Activated T-cell treated with anti-CD3 and anti-CD28 coated beads, Interleukin-2, amount 50 U/mL, for 24 hours (primary cell): ENCODE measurements at regions not wholly inside any gene's neighbourhood (a gene's known extent, or its start where the extent isn't known, plus 50 kb on each side); places are given as distances from the start of the nearest gene placed in this dataset.

Experiments
- DNase-seq: peaks from one replicate; pipeline ENCODE4 v3.0.0-alpha.2; 2020
- H3K27ac Mint-ChIP-seq: 2 replicates; pipeline ENCODE4 v1.8.0; 2020; ENCODE audit warnings: mild to moderate bottlenecking, mixed read lengths
- H3K27me3 Mint-ChIP-seq: 2 replicates; pipeline ENCODE4 v1.8.0; 2020; ENCODE audit warnings: mixed read lengths
- H3K36me3 Mint-ChIP-seq: 2 replicates; pipeline ENCODE4 v1.8.0; 2020; ENCODE audit warnings: low read depth, mixed read lengths
- H3K4me1 Mint-ChIP-seq: 2 replicates; pipeline ENCODE4 v1.8.0; 2020; ENCODE audit warnings: low read depth, mixed read lengths
- H3K4me3 Mint-ChIP-seq: 2 replicates; pipeline ENCODE4 v1.8.0; 2020; ENCODE audit warnings: mild to moderate bottlenecking, moderate library complexity, mixed read lengths
- H3K9me3 Mint-ChIP-seq: 2 replicates; pipeline ENCODE4 v1.8.0; 2020; ENCODE audit warnings: mixed read lengths

DNA sequence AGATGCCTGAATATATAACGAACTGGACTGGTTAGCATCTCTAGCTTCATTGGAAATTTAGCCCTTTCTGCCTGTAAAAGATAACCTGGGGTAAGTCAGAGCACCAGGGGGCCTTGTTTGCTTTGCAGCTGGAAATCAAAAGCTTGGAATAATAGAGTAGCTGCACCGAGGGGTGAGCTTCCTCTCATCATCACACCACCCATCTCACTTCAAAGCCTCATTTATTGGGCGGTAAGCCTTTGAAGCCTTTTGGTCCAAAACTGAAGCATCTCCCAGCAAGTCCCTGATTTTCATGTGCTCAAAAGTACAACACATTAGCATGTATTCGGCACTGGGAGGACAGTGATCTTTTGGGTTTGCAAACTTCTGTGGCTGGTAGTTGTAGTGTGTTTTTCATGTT, 405.1 kb downstream of the FOXO1 start:
- Mint-ChIP-seq H3K27me3 (no peaks in the 10 kb centered on the region), H3K4me3 (no peak overlapping the region), H3K36me3 (no peaks in the 10 kb centered on the region), H3K4me1 (peaks cover 8% of the 10 kb centered on the region), H3K9me3 (no peaks in the 10 kb centered on the region), H3K27ac (no peak overlapping the region)
- no peak for DNase-seq

GRCh38 chr13:40261947-40262346, 404.5 kb downstream of the FOXO1 start:
- no peaks in the 10 kb centered on the region for H3K36me3 Mint-ChIP-seq
- H3K4me3 Mint-ChIP-seq: no peak overlapping the region
- H3K9me3 Mint-ChIP-seq: no peaks in the 10 kb centered on the region
- H3K27ac Mint-ChIP-seq: no peak overlapping the region
- peaks cover 8% of the 10 kb centered on the region for H3K4me1 Mint-ChIP-seq
- no peaks in the 10 kb centered on the region for H3K27me3 Mint-ChIP-seq
- DNase-seq: no peak

DNA sequence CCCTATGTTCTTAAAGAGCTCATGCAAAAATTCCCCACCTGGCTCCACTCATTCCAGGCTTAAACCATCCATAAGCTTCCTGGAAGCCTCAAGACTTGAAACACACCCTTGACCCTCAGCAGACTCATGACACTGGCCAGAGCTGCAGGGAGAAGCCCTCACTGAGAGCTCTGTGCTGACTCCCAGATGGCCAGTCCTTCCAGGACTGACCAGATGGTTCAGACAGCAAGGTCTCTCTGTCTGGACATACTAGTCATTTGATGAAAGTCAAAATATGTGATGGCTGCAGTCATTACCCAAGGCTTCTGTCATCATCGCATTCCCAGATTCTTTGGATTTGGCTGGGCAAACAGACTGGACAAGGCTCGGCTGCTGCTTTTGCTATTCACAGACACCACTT, 397.4 kb downstream of the FOXO1 start:
- no peak overlapping the region for H3K4me3 Mint-ChIP-seq
- DNase-seq: no peak
- H3K4me1 Mint-ChIP-seq: peaks cover 37% of the 10 kb centered on the region
- no peak overlapping the region for H3K27ac Mint-ChIP-seq
- no peaks in the 10 kb centered on the region for H3K36me3 Mint-ChIP-seq
- no peaks in the 10 kb centered on the region for H3K27me3 Mint-ChIP-seq
- H3K9me3 Mint-ChIP-seq: no peaks in the 10 kb centered on the region

- Mint-ChIP-seq H3K4me1 (peaks cover 37% of the 10 kb centered on the region), H3K9me3 (no peaks in the 10 kb centered on the region), H3K36me3 (no peaks in the 10 kb centered on the region), H3K27ac (no peak overlapping the region), H3K27me3 (no peaks in the 10 kb centered on the region), H3K4me3 (no peak overlapping the region)
- no peak for DNase-seq
Measured at GRCh38 chr13:40270726-40271125, 395.7 kb downstream of the FOXO1 start.

GRCh38 chr13:40271271-40271885, 395.1 kb downstream of the FOXO1 start:
- Mint-ChIP-seq H3K4me1 (peaks cover 37% of the 10 kb centered on the region), H3K4me3 (no peak overlapping the region), H3K27me3 (no peaks in the 10 kb centered on the region), H3K36me3 (no peaks in the 10 kb centered on the region), H3K27ac (peak overlapping the region; percentile 16), H3K9me3 (no peaks in the 10 kb centered on the region)
- no peak for DNase-seq

GRCh38 chr13:40271931-40272775, 394.3 kb downstream of the FOXO1 start:
- Mint-ChIP-seq H3K4me3 (no peak overlapping the region), H3K36me3 (no peaks in the 10 kb centered on the region), H3K27me3 (no peaks in the 10 kb centered on the region), H3K27ac (peak overlapping the region; percentile 82), H3K4me1 (peaks cover 37% of the 10 kb centered on the region), H3K9me3 (no peaks in the 10 kb centered on the region)
- peak; percentile 66 for DNase-seq

DNA sequence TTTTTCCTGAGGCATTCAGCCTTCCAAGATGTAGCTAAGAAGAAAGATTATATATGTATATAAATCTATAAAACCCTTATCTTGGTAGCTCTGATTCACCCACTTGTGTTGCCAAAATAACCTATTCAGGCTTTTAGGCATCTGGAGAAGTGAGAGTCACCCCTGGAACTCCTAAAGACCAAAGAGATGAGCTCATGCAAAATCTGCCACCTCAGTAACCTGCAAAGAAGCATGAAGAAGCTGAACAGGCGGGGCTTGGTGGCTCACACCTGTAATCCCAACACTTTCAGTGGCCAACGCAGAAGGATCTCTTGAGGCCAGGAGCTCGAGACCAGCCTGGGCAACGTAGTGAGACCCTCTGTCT, 393.7 kb downstream of the FOXO1 start:
- no peaks in the 10 kb centered on the region for H3K27me3 Mint-ChIP-seq
- no peak for DNase-seq
- H3K27ac Mint-ChIP-seq: peak overlapping the region; percentile 82
- peaks cover 34% of the 10 kb centered on the region for H3K4me1 Mint-ChIP-seq
- H3K36me3 Mint-ChIP-seq: no peaks in the 10 kb centered on the region
- H3K4me3 Mint-ChIP-seq: no peak overlapping the region
- H3K9me3 Mint-ChIP-seq: no peaks in the 10 kb centered on the region

DNA sequence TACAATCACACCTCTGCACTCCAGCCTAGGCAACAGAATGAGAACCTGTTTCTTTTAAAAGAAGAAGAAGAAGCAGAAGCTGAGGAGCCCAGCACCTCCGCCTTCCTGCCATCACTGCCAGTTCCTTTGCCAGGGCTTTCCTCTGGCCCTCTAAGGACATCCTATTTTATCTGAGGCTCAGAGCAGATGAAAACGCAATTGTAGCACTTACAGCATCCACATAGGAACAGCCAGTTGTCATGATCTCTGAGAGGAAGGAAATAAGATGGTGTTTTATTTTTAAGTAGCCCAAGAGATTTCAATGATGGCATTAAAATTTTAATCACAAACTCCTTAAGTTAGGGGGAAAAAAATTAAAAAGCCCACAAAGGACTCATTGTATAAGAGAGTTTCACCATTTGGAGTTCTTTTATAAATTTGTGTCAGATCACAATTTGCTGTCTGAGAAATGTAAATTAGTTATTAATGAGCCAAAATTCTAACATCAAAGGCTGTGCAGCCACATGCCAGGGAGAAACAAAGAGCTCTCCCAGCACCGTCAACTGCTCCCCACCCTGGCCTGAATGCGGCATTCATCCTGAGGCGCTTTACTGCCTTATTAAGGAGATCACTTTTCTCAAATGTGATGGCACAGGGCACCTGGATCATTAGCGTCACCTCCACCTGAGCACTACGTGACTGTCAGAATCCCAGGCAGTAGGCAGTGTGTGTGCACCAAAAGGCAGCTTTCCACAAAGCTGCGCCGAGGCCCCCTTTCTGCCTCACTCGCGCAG, 393.0 kb downstream of the FOXO1 start:
- Mint-ChIP-seq H3K4me3 (no peak overlapping the region), H3K36me3 (no peaks in the 10 kb centered on the region), H3K27me3 (no peaks in the 10 kb centered on the region), H3K27ac (no peak overlapping the region), H3K4me1 (peaks cover 33% of the 10 kb centered on the region), H3K9me3 (no peaks in the 10 kb centered on the region)
- no peak for DNase-seq

DNA sequence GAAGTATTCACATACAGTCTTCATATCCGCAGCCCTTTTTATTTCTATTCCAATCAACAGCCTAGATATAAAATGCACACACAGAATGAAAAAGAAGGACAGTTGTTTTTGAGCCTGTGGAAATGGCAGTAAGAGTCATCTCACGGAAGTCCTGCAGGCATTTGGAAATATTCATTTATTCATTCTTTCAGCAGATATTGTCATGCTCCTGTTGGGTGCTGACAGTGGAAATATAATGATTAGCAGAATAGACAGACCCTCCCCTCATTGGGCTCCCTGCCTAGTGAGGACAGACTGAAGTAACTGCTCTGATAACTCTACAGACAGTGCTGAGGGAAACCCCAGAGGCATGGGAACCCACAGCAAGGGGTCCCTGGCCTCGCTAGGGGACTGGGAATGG, 392.3 kb downstream of the FOXO1 start:
- no peaks in the 10 kb centered on the region for H3K27me3 Mint-ChIP-seq
- no peaks in the 10 kb centered on the region for H3K9me3 Mint-ChIP-seq
- H3K36me3 Mint-ChIP-seq: no peaks in the 10 kb centered on the region
- no peak overlapping the region for H3K27ac Mint-ChIP-seq
- H3K4me3 Mint-ChIP-seq: no peak overlapping the region
- DNase-seq: no peak
- H3K4me1 Mint-ChIP-seq: peaks cover 33% of the 10 kb centered on the region

- Mint-ChIP-seq H3K4me1 (peaks cover 30% of the 10 kb centered on the region), H3K36me3 (no peaks in the 10 kb centered on the region), H3K27me3 (no peaks in the 10 kb centered on the region), H3K4me3 (no peak overlapping the region), H3K27ac (no peak overlapping the region), H3K9me3 (no peaks in the 10 kb centered on the region)
- DNase-seq: no peak
Measured at GRCh38 chr13:40275155-40275554, 391.3 kb downstream of the FOXO1 start.

GRCh38 chr13:40275636-40276035, 390.8 kb downstream of the FOXO1 start:
- H3K27ac Mint-ChIP-seq: no peak overlapping the region
- peaks cover 26% of the 10 kb centered on the region for H3K4me1 Mint-ChIP-seq
- H3K4me3 Mint-ChIP-seq: no peak overlapping the region
- no peaks in the 10 kb centered on the region for H3K27me3 Mint-ChIP-seq
- H3K9me3 Mint-ChIP-seq: no peaks in the 10 kb centered on the region
- no peaks in the 10 kb centered on the region for H3K36me3 Mint-ChIP-seq
- DNase-seq: no peak

DNA sequence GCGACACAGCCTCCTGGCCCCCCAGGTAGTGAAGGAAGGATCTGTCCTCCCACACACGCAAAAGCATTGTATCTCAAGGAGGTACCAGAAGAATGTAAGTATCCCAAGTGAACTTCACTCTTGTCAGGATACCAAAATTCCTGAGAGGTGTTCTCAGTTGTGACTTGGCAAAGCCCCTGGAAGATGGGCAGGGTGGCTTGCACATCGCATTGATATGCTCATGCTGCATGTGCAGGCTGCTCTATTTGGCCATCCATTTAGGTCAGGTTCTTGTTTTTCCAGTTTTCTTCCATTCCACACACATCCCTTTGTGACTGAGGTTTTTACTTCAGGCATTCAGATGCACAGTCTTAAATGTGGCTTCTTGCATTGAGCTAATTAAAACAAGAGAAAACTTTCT, 382.8 kb downstream of the FOXO1 start:
- no peaks in the 10 kb centered on the region for H3K4me1 Mint-ChIP-seq
- no peaks in the 10 kb centered on the region for H3K36me3 Mint-ChIP-seq
- no peaks in the 10 kb centered on the region for H3K9me3 Mint-ChIP-seq
- no peak overlapping the region for H3K27ac Mint-ChIP-seq
- no peaks in the 10 kb centered on the region for H3K27me3 Mint-ChIP-seq
- DNase-seq: no peak
- no peak overlapping the region for H3K4me3 Mint-ChIP-seq

- no peaks in the 10 kb centered on the region for H3K36me3 Mint-ChIP-seq
- no peaks in the 10 kb centered on the region for H3K27me3 Mint-ChIP-seq
- H3K4me3 Mint-ChIP-seq: no peak overlapping the region
- H3K9me3 Mint-ChIP-seq: no peaks in the 10 kb centered on the region
- no peak overlapping the region for H3K27ac Mint-ChIP-seq
- peaks cover 7% of the 10 kb centered on the region for H3K4me1 Mint-ChIP-seq
- no peak for DNase-seq
Measured at GRCh38 chr13:40285634-40286033, 380.8 kb downstream of the FOXO1 start.

DNA sequence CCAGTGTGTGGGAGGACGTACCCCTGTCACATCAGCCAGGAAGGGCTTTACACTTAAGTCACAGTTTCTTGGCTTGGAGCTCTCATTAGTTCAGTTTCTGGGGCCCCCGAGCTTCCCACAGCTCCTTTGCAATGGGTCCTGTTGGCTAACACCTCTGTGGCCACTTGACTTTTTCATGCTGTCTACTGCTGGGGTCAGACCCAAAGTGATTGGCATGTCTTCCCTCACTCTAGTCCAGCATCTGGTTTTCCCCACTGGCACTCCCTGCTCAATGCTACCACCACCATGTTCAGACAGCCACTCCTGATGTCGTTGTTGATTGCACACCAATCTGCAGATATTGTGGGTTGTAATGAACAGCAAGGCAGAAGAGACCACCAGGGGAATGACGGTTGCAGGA, 379.0 kb downstream of the FOXO1 start:
- H3K27me3 Mint-ChIP-seq: no peaks in the 10 kb centered on the region
- H3K4me3 Mint-ChIP-seq: no peak overlapping the region
- no peaks in the 10 kb centered on the region for H3K9me3 Mint-ChIP-seq
- DNase-seq: no peak
- H3K36me3 Mint-ChIP-seq: no peaks in the 10 kb centered on the region
- no peak overlapping the region for H3K27ac Mint-ChIP-seq
- peaks cover 14% of the 10 kb centered on the region for H3K4me1 Mint-ChIP-seq

DNA sequence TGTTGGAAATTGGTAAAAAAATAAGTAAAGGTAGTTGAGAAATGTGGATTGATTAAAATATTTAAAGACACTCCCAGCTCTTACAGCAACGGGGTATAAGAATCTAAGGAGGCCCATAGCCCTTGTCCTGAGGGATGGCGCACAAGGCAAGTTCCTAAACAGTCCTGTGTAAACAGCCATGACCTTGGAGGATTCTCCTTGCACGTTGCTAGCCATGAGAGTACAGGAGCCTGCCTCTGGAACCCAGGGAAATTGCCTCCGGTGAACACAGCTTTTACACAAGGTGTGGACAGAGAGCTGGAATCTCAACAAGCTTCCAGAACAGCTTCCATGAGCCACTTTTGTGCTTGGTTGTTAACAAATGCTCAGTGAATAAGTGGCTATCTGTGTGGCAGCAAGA, 378.2 kb downstream of the FOXO1 start:
- Mint-ChIP-seq H3K9me3 (no peaks in the 10 kb centered on the region), H3K27me3 (no peaks in the 10 kb centered on the region), H3K27ac (no peak overlapping the region), H3K4me3 (no peak overlapping the region), H3K4me1 (peaks cover 14% of the 10 kb centered on the region), H3K36me3 (no peaks in the 10 kb centered on the region)
- no peak for DNase-seq
